IMR-90 (cell line): ENCODE measurements at regions not wholly inside any gene's neighbourhood (a gene's known extent, or its start where the extent isn't known, plus 50 kb on each side); places are given as distances from the start of the nearest gene placed in this dataset.

ENCODE experiments used
- ATAC-seq: fragments of 200-7000 bp; cut with Tn5 transposase; 2 replicates; pipeline ENCODE4 v1.9.1; 2020; ENCODE audit warnings: low read depth, mild to moderate bottlenecking, moderate library complexity
- BruUV-seq: library from RNA; stranded (reverse); fragments of 400-500 nt; replicated peaks from 2 replicates; lab custom pipeline; 2021; lab: Mats Ljungman, UMichigan
- CTCF ChIA-PET: fragments of 300-600 bp; formaldehyde crosslinking; extraction: SDS; loops from one replicate; lab custom pipeline; 2021; ENCODE audit warnings: antibody characterized with exemption; lab: Yijun Ruan, JAX
- POLR2A ChIA-PET: fragments of 300-600 bp; sonication (Branson Sonifier 250); formaldehyde crosslinking; loops from one replicate; lab custom pipeline; 2022; ENCODE audit warnings: antibody characterized with exemption; ENCODE audit not compliant: unreplicated experiment; lab: Charles Lee
- DNase-seq: peaks from one replicate; pipeline ENCODE4 v3.0.0; 2013
- H2AFZ ChIP-seq: replicated peaks from 2 replicates; pipeline ENCODE3; 2013; ENCODE audit warnings: low read length, mild to moderate bottlenecking; ENCODE audit not compliant: poor library complexity
- H2AK5ac ChIP-seq: 2 replicates; pipeline ENCODE4 v1.6.1; 2013; ENCODE audit warnings: low read depth, low read length, inconsistent platforms
- H2AK9ac ChIP-seq: replicated peaks from 2 replicates; pipeline ENCODE3; 2013; ENCODE audit warnings: mild to moderate bottlenecking, low read depth, low read length, moderate library complexity; ENCODE audit not compliant: poor library complexity
- H2BK120ac ChIP-seq: 2 replicates; pipeline ENCODE4 v1.6.1; 2013; ENCODE audit warnings: low read depth, low read length, inconsistent platforms
- H2BK15ac ChIP-seq: 3 replicates; pipeline ENCODE4 v1.6.1; 2013; ENCODE audit warnings: low read depth, low read length, inconsistent platforms
- H2BK20ac ChIP-seq: 2 replicates; pipeline ENCODE4 v1.6.1; 2013; ENCODE audit warnings: low read depth, mild to moderate bottlenecking, inconsistent platforms, low read length, moderate library complexity
- H2BK5ac ChIP-seq: 2 replicates; pipeline ENCODE4 v1.6.1; 2013; ENCODE audit warnings: mild to moderate bottlenecking, low read depth, low read length, inconsistent platforms; ENCODE audit not compliant: poor library complexity, severe bottlenecking
- H3K14ac ChIP-seq: replicated peaks from 2 replicates; pipeline ENCODE4 v1.6.1; 2013; ENCODE audit warnings: low read depth, low read length, inconsistent platforms
- H3K18ac ChIP-seq: 2 replicates; pipeline ENCODE4 v1.6.1; 2013; ENCODE audit warnings: low read depth, low read length, control low read depth
- H3K23ac ChIP-seq: 2 replicates; pipeline ENCODE4 v1.6.1; 2013; ENCODE audit warnings: low read depth, low read length, inconsistent platforms
- H3K27ac ChIP-seq: 2 replicates; pipeline ENCODE4 v1.5.1; 2013; ENCODE audit warnings: mild to moderate bottlenecking, control low read depth, low read length; ENCODE audit not compliant: insufficient read depth
- H3K27me3 ChIP-seq: 2 replicates; pipeline ENCODE4 v1.6.1; 2013; ENCODE audit warnings: low read length; ENCODE audit not compliant: control insufficient read depth, insufficient read depth
- H3K36me3 ChIP-seq: 2 replicates; pipeline ENCODE4 v1.6.1; 2013; ENCODE audit warnings: low read length, mixed read lengths; ENCODE audit not compliant: control insufficient read depth, insufficient read depth
- H3K4ac ChIP-seq: 2 replicates; pipeline ENCODE4 v1.6.1; 2013; ENCODE audit warnings: low read depth, low read length, inconsistent platforms
- H3K4me1 ChIP-seq: 2 replicates; pipeline ENCODE4 v1.6.1; 2013; ENCODE audit warnings: low read length, mixed read lengths; ENCODE audit not compliant: control insufficient read depth, insufficient read depth
- H3K4me2 ChIP-seq: 2 replicates; pipeline ENCODE4 v1.6.1; 2013; ENCODE audit warnings: low read depth, mild to moderate bottlenecking, control low read depth, low read length, moderate library complexity
- H3K4me3 ChIP-seq: 2 replicates; pipeline ENCODE4 v1.5.1; 2013; ENCODE audit warnings: low read depth, mild to moderate bottlenecking, control low read depth, low read length, moderate library complexity; ENCODE audit not compliant: insufficient read depth
- H3K56ac ChIP-seq: 2 replicates; pipeline ENCODE4 v1.6.1; 2013; ENCODE audit warnings: low read length, inconsistent platforms; ENCODE audit not compliant: insufficient read depth; ENCODE audit errors: extremely low read depth
- H3K79me1 ChIP-seq, 2 experiments: 2 replicates each; pipeline ENCODE4 v1.6.1; 2013; ENCODE audit warnings: low read length in 2 of 2, inconsistent platforms in 1 of 2, low read depth in 1 of 2
- H3K9ac ChIP-seq: 2 replicates; pipeline ENCODE4 v1.6.1; 2013; ENCODE audit warnings: low read depth, low read length, control low read depth
- H3K9me1 ChIP-seq: 2 replicates; pipeline ENCODE4 v1.6.1; 2013; ENCODE audit warnings: low read length, inconsistent platforms; ENCODE audit not compliant: insufficient read depth
- H3K9me3 ChIP-seq: 2 replicates; pipeline ENCODE4 v1.6.1; 2013; ENCODE audit warnings: low read length; ENCODE audit not compliant: control insufficient read depth, insufficient read depth
- H4K20me1 ChIP-seq: 2 replicates; pipeline ENCODE4 v1.6.1; 2013; ENCODE audit warnings: low read length, inconsistent platforms; ENCODE audit not compliant: insufficient read depth
- H4K5ac ChIP-seq: 2 replicates; pipeline ENCODE4 v1.6.1; 2013; ENCODE audit warnings: mild to moderate bottlenecking, low read depth, low read length, control low read depth
- H4K8ac ChIP-seq, 2 experiments: 2 replicates each; pipeline ENCODE4 v1.6.1; 2013; ENCODE audit warnings: low read depth in 2 of 2, low read length in 2 of 2, control low read depth in 1 of 2, inconsistent platforms in 1 of 2
- H4K91ac ChIP-seq: 2 replicates; pipeline ENCODE4 v1.6.1; 2013; ENCODE audit warnings: low read depth, low read length, inconsistent platforms; ENCODE audit not compliant: insufficient read depth
- BHLHE40 ChIP-seq: fragments of 150-350 bp; IDR thresholded peaks from 2 replicates; pipeline ENCODE4 v1.6.1; 2016; ENCODE audit warnings: mild to moderate bottlenecking, low read depth, low read length
- CEBPB ChIP-seq: IDR thresholded peaks from 2 replicates; pipeline ENCODE4 v1.6.1; 2012; ENCODE audit warnings: low read depth, low read length, improper control_type of control experiment
- CHD1 ChIP-seq: IDR thresholded peaks from 2 replicates; pipeline ENCODE4 v1.6.1; 2012; ENCODE audit warnings: low read depth, low read length, improper control_type of control experiment
- FOS ChIP-seq: fragments of 150-350 bp; IDR thresholded peaks from 2 replicates; pipeline ENCODE4 v1.6.1; 2016; ENCODE audit warnings: low read depth, low read length
- MAFK ChIP-seq: IDR thresholded peaks from 2 replicates; pipeline ENCODE4 v1.6.1; 2012; ENCODE audit warnings: low read depth, low read length, improper control_type of control experiment
- MAZ ChIP-seq: IDR thresholded peaks from 2 replicates; pipeline ENCODE4 v1.6.1; 2012; ENCODE audit warnings: low read depth, mild to moderate bottlenecking, low read length, improper control_type of control experiment, moderate library complexity, borderline replicate concordance
- MXI1 ChIP-seq: IDR thresholded peaks from 2 replicates; pipeline ENCODE4 v1.6.1; 2012; ENCODE audit warnings: low read depth, mild to moderate bottlenecking, low read length, moderate library complexity, borderline replicate concordance
- NFE2L2 ChIP-seq: fragments of 150-350 bp; IDR thresholded peaks from 2 replicates; pipeline ENCODE4 v1.6.1; 2016; ENCODE audit warnings: low read depth, mild to moderate bottlenecking, low read length
- POLR2A ChIP-seq: IDR thresholded peaks from 2 replicates; pipeline ENCODE4 v1.6.1; 2012; ENCODE audit warnings: mild to moderate bottlenecking, low read depth, low read length
- RAD21 ChIP-seq: IDR thresholded peaks from 2 replicates; pipeline ENCODE4 v1.6.1; 2012; ENCODE audit warnings: low read length, improper control_type of control experiment
- RCOR1 ChIP-seq: IDR thresholded peaks from 2 replicates; pipeline ENCODE4 v1.6.1; 2012; ENCODE audit warnings: mild to moderate bottlenecking, low read length, improper control_type of control experiment; ENCODE audit not compliant: insufficient replicate concordance
- RFX5 ChIP-seq: IDR thresholded peaks from 2 replicates; pipeline ENCODE4 v1.8.0; 2012; ENCODE audit warnings: low read depth, mild to moderate bottlenecking, low read length, moderate library complexity
- SMC3 ChIP-seq: fragments of 150-350 bp; IDR thresholded peaks from 2 replicates; pipeline ENCODE4 v1.6.1; 2016; ENCODE audit warnings: low read depth, mild to moderate bottlenecking, antibody characterized with exemption, low read length, moderate library complexity
- WGBS, 2 experiments: methylation state at CpG; one replicate each; pipeline versions ENCODE4 v1.1.5 to v1.1.7; 2013; ENCODE audit warnings: missing lambda C conversion rate in 2 of 2; ENCODE audit not compliant: insufficient read length in 1 of 2; ENCODE audit errors: extremely low coverage in 2 of 2; 5-methylcytosine and 5-hydroxymethylcytosine counted together
- dilution Hi-C: fragments of 300-500 bp; cut with HindIII; formaldehyde crosslinking; loops from one replicate; pipeline ENCODE4 v1.14.3; 2018; ENCODE audit warnings: low sequenced_read_pairs; ENCODE audit not compliant: unreplicated experiment
- in situ Hi-C: fragments of 300-500 bp; cut with MboI; formaldehyde crosslinking; loops from 3 replicates; pipeline ENCODE4 v1.14.3; 2019; ENCODE audit warnings: low sequenced_read_pairs, inconsistent platforms, mixed read lengths
- intact Hi-C: fragments of 100-400 bp; cut with micrococcal nuclease; formaldehyde crosslinking; loops from 2 replicates; pipeline ENCODE4 v1.10.0; 2022
- TF ChIP-seq, protein P1 (sequence below): fragments of 150-350 bp; IDR thresholded peaks from 2 replicates; pipeline ENCODE4 v1.6.1; 2017; ENCODE audit warnings: mild to moderate bottlenecking, antibody characterized with exemption, low read length, low read depth

DNA sequence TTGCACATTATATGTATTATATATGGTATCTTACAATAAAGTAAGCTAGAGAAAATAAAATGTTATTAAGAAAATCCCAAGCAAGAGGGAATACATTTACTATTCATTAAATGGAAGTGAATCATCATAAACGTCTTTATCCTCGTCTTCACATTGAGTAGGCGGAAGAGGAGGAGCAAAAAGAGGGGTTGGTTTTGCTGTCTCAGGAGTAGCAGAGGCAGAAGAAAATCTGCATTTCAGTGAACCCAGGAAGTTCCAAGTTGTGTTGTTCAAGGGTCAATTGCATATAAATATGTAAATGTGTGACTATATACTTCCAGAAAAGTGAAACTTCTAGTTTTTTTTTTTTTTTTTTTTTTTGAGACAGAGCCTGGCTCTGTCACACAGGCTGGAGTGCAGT is 301.4 kb downstream of the TMA16 start:
- Histone ChIP-seq H3K4me2 (no peak overlapping the region), H3K56ac (no peak overlapping the region), H2BK120ac (no peak overlapping the region), H3K36me3 (no peaks in the 10 kb centered on the region), H2BK20ac (no peak overlapping the region), H3K4me3 (no peak overlapping the region), H3K18ac (no peak overlapping the region), H3K9me1 (no peaks in the 10 kb centered on the region), H2AFZ (no peak overlapping the region), H3K9me3 (no peaks in the 10 kb centered on the region), H3K27me3 (no peaks in the 10 kb centered on the region), H3K4ac (no peak overlapping the region), H2AK9ac (no peak overlapping the region), H2BK15ac (no peak overlapping the region), H2AK5ac (no peak overlapping the region), H4K20me1 (no peaks in the 10 kb centered on the region), H4K91ac (no peak overlapping the region), H3K23ac (no peak overlapping the region), H3K79me1 (no peaks in the 10 kb centered on the region), H4K8ac (no peak overlapping the region), H2BK5ac (no peak overlapping the region), H3K4me1 (no peaks in the 10 kb centered on the region), H4K5ac (no peak overlapping the region), H3K9ac (no peak overlapping the region), H3K27ac (no peak overlapping the region), H3K14ac (no peak overlapping the region)
- ATAC-seq (no peak), DNase-seq (no peak)
- in situ Hi-C loops = no loop called here
- ChIA-PET CTCF (no interaction called here), POLR2A (no interaction called here)
- intact Hi-C loops = no loop called here
- TF ChIP-seq RAD21 = no peak
- TF ChIP-seq MAFK = no peak
- TF ChIP-seq RCOR1 = no peak
- TF ChIP-seq NFE2L2 = no peak
- TF ChIP-seq FOS = no peak
- TF ChIP-seq POLR2A = no peak
- TF ChIP-seq, protein P1, sequence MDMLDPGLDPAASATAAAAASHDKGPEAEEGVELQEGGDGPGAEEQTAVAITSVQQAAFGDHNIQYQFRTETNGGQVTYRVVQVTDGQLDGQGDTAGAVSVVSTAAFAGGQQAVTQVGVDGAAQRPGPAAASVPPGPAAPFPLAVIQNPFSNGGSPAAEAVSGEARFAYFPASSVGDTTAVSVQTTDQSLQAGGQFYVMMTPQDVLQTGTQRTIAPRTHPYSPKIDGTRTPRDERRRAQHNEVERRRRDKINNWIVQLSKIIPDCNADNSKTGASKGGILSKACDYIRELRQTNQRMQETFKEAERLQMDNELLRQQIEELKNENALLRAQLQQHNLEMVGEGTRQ = no peak
- TF ChIP-seq RFX5 = no peak
- TF ChIP-seq CEBPB = no peak
- no peak for TF ChIP-seq MXI1
- TF ChIP-seq CHD1 = no peak
- no peak for TF ChIP-seq BHLHE40
- TF ChIP-seq MAZ = no peak
- TF ChIP-seq SMC3 = no peak
- no TSS peak for BruUV-seq
- dilution Hi-C loops = no loop called here
- WGBS, 2 experiments = no CpG with 5 or more reads among the region's 3 CpGs
